ENCODE measurements at regions not wholly inside any gene's neighbourhood (a gene's known extent, or its start where the extent isn't known, plus 50 kb on each side); places are given as distances from the start of the nearest gene placed in this dataset.

- no peak for TF ChIP-seq CTCF (IDR thresholded peaks at IDR 0.05)
- TF ChIP-seq POLR2A (IDR thresholded peaks at IDR 0.05): no peak
Measured at GRCh38 chr10:121648493-121648892, 50.2 kb upstream of the FGFR2 start.

Data from breast epithelium (tissue), 3 donors.